ENCODE measurements at regions not wholly inside any gene's neighbourhood (a gene's known extent, or its start where the extent isn't known, plus 50 kb on each side); places are given as distances from the start of the nearest gene placed in this dataset.
A peak's percentile ranks its signal among the peaks of the same experiment; 100 is the strongest.
"Not testable (repeated sequence)": the region's sequence is repeated elsewhere in the genome, so short reads cannot be mapped to it uniquely, and the experiment has no call there.

DNA sequence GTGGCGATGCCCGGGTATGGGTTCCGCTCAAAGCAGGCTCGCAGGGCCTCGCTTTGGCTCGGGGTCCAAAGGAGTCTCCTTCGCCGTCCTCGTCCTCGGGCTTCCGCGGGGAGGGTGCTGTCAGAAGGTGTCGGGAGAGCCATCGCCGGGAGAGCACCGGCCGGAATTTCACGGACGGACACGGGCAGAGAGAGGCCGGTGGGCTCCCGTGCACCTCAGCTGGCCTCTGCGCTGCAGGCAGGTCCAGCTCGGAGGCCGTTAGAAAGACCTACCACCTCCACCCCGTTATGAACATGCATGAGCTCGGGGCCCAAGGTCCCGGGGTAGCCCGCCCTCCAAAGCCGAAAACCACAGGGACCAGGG lies 1846.0 kb upstream of the DEFB115 start:
- DNase-seq (ENCODE audit: low read depth in 2 of 3, low spot score in 2 of 3): not testable (repeated sequence)

DNA sequence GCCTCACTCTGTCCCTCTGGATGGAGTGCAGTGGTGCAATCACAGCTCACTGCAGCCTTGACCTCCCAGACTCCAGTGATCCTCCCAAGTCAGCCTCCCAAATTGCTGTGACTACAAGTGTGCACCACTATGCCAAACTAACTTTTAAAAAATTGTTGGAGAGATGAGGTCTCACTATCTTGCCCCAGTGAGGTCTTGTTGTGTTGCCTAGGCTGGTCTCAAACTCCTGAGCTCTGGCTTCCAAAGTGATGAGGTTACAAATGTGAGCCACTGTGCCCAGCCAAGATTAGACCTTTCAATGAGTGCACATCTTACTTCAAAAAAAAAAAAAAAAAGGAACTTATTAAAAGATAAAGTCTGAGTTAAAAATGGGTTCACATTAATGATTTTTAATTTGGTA lies 1838.1 kb upstream of the DEFB115 start:
- DNase-seq (ENCODE audit: low read depth in 2 of 3, low spot score in 2 of 3): no peak

GRCh38 chr20:29427201-29428060 lies 1830.0 kb upstream of the DEFB115 start:
- no peak for DNase-seq (ENCODE audit: low read depth in 2 of 3, low spot score in 2 of 3)

DNA sequence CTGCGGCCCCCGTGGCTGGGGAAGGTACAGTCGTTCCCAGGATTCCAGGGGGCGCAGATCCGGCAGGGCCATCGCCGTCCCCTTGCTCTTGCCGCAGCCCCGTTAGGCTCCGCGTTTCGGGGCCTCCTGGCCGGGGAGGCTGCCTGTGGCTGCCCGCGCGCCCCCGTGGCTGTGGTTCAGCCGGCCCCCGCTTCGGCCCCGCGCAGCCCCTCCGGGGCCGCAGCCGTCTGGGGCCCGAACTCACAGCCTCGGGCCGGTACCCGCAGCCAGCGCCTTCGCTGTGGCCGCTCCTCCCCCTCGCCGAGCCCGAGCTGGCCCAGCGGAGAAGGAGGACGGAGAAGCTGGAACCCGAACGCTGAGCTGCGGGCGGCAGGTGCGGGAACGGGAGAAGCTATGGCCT lies 1826.9 kb upstream of the DEFB115 start:
- no peak for DNase-seq (ENCODE audit: low read depth in 2 of 3, low spot score in 2 of 3)

- not testable (repeated sequence) for DNase-seq (ENCODE audit: low read depth in 2 of 3, low spot score in 2 of 3)
Measured at GRCh38 chr20:29440721-29441120, 1816.7 kb upstream of the DEFB115 start.

DNA sequence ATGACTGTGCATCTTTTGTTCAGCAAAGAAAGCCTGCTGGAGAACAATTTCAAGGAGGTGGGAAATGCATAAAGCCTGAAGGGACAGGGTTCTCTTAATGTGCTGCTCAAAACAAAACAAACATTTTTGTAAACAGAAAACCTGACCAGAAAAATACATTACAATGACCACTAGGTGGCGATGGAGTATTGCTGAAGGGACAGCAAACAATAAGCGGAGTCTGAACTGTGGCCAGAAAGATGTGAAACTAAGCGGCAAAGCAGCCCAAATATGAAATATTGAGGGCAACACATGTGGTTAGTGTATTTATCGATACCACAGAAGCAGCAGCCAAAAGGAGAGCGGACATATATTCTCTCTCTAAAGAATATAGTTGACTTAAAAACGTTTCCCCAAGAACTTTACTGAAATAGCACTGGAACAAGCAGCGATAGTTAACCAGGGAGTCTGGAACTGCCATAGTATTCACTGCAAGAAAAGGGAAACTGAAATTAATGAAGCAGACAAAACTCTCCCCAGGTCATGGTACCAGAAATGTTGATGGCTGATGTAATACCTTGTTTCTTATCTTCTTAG lies 1814.2 kb upstream of the DEFB115 start:
- DNase-seq (ENCODE audit: low read depth in 2 of 3, low spot score in 2 of 3): not testable (repeated sequence)

DNA sequence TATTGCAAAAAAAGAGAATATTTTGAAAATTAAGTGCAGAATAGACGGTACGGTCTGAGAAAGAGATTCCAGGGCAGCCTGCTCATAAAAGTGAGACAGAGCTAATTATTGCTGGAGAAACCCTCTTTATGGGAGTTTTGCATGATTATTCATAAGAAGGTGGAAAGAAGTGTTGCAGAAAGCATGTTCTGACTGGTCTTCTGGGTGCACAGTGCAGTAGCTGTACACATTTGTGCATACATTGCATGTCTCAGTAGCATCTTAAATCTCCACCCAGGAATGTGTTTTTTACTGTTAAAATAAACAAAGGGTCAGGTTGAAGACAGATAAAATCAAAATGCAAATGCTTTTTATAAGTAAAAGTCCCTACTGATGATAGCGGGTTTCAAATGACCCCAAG lies 1813.6 kb upstream of the DEFB115 start:
- no peak for DNase-seq (ENCODE audit: low read depth in 2 of 3, low spot score in 2 of 3)

- DNase-seq (ENCODE audit: low read depth in 2 of 3, low spot score in 2 of 3): not testable (repeated sequence)
Measured at GRCh38 chr20:29445050-29445907, 1812.2 kb upstream of the DEFB115 start.

DNA sequence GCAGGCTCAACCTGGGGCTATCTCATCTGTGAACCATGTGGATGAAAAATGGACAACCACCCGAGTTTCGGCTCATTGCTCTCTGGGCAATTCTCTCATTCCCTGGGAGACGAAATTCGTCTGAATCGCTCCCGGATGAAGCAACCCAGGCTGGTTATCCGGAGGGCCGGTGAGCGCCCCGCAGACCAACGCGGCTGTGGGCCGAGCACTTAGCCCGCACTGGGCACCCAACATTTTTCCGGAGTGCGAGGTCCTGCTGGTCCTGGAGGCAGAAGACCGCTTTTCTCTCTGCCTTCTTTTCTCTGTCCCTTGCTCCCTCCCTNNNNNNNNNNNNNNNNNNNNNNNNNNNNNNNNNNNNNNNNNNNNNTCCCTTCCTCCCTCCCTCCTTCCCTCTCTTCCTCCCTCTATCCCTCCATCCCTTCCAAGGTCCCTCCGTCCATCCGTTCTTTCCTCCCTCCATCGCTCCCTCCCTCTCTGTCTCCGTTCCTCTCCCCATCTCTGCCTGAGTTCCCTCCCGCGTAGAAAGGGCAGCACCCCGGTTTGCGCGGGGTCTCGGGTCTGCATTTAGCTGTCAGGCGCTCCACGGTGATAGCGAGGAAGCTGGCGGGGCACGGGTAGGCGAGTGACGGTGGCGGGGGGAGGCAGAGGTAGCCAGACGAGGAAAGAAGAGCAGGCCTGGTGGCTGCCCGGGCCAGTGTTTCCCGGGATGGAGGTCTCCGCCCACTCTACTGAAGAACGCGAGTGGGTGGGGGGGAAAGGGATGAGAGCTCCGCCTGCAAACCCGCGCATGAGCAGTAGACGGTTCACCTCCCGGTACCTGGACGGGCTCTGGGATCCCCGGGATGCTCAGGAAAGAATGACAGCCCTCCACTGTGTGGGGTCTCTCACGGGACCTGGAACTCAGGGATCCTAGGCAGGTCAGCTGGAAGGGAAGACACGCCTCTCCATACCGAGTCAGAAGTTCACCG lies 1809.7 kb upstream of the DEFB115 start:
- not testable (repeated sequence) for DNase-seq (ENCODE audit: low read depth in 2 of 3, low spot score in 2 of 3)

DNA sequence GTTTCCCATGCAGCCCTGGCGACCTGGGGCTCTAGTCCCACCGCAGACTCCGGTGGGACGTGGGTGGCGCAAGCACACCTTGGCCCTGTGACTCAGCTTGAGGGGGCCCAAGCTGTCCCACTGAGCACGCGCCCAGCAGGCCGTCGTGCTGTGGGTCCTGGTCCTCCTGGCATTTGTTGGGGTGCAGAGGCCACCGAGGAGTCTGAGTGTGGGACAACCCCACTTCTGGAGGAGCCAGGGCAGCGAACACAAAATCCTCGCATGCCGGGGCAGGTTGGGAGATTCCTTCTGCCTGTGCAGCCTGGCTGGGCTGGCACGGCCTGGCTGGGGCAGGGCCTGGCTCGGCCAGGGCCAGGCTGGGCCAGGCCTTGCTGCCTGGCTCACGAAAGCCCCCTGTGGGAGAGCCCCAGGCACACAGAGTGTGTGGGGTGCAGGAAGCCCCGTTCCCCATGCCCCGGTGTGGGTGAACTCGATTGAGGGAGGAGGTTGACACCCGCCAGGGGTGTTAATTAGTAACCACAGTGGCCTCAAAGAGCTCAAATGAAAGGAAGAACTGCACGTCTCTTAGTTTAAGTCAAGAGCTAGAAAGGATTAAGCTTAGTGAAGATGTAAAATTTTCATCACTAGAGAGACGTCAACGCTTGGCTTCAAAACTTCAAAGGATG lies 1808.5 kb upstream of the DEFB115 start:
- no peak for DNase-seq (ENCODE audit: low read depth in 2 of 3, low spot score in 2 of 3)

DNA sequence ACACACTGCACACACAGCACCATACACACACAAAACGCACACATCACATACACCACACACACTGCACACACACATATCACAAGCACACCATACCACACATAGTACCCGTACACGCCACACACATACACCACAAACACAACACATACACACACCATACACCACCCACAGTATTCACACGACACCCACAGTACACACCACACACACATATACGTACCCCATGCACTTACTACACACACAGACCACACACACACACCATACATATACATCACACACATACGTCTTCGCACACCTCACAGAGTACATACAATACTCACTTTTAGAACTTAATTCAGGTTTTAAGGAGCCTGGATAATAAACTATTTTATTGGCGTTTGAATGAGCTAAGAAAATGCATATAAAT lies 1805.3 kb upstream of the DEFB115 start:
- DNase-seq (ENCODE audit: low read depth in 2 of 3, low spot score in 2 of 3): no peak

DNA sequence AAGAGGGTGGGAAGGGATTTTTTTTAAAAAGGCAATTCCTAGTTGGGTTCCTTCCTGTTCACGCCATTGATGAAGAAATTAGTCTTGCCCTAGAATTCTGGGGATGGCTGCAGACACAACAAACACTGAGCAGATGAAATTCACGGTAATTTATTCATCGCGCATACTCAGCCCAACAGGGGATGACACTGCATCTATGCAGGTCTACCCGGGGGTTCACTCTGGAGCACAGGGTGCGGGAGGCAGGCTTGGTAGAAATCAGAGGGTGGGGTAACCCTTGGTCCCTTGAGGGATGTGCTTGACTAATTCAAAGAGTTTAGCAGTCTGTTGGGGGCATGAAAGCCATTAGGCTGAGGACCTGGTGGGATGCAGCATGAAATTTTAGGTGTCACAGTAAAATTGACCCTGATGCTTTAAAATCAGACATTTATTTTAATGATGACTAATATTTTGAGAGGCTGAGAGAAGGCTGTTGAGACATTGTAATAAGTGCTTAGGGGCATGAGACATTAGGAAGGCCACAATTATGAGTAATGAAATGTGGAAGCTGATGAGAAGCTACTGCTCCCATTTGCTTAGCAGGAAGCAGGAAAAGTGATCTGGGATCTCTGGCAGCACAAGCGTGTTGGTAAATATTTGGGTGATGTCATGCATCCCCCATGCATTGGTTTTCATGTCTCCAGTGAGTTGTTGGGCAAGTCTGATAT lies 1800.3 kb upstream of the DEFB115 start:
- not testable (repeated sequence) for DNase-seq (ENCODE audit: low read depth in 2 of 3, low spot score in 2 of 3)

- DNase-seq (ENCODE audit: low read depth in 2 of 3, low spot score in 2 of 3): no peak
Measured at GRCh38 chr20:29472606-29473005, 1784.9 kb upstream of the DEFB115 start.

- DNase-seq (ENCODE audit: low read depth in 2 of 3, low spot score in 2 of 3): not testable (repeated sequence)
Measured at GRCh38 chr20:29492840-29493239, 1764.6 kb upstream of the DEFB115 start.

- not testable (repeated sequence) for DNase-seq (ENCODE audit: low read depth in 2 of 3, low spot score in 2 of 3)
Measured at GRCh38 chr20:29496767-29497166, 1760.7 kb upstream of the DEFB115 start.

DNA sequence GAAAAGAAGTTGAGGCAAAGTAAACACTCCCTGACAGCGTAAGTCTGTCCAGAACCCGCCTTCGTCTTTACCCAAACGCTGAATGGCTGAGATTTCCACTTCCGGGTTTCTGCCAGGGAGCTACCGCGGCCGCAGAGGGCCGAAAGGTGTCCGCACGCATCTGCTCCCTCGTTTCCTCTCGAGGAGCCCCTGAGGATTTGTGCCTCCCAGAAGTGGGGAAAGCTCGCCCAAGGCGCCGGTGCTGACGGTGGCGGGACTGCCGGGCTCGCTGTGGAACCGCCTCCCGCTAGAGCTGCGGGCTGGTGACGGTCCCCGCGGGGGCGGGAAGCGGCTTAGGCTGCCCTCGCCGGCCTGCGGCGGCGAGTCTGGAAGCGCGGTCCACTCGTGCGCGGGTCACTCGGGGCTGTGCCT lies 1760.2 kb upstream of the DEFB115 start:
- DNase-seq (ENCODE audit: low read depth in 2 of 3, low spot score in 2 of 3): peak in 1 of 3 experiments; percentile 7

DNA sequence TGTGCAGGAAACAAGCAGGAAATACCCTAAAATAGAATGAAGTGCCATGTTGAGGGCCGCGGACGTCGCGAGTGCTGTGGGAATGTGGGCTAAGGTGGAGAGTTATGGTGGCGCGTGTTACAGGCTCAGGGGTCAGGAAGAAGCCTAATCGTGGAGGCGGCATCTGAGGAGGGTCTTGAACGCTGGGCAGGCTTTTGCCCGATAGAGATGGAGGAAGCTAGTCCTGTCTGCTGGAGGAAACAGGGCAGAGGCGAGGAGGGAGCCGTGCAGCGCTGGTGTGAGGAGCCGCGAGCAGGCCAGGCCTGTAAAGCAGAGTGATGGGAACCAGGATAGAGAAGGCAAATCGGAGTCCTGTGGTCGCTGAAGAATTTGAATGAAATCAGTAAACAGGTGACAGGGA lies 1759.8 kb upstream of the DEFB115 start:
- DNase-seq (ENCODE audit: low read depth in 2 of 3, low spot score in 2 of 3): not testable (repeated sequence)

- DNase-seq (ENCODE audit: low read depth in 2 of 3, low spot score in 2 of 3): not testable (repeated sequence)
Measured at GRCh38 chr20:29500738-29501137, 1756.7 kb upstream of the DEFB115 start.

DNA sequence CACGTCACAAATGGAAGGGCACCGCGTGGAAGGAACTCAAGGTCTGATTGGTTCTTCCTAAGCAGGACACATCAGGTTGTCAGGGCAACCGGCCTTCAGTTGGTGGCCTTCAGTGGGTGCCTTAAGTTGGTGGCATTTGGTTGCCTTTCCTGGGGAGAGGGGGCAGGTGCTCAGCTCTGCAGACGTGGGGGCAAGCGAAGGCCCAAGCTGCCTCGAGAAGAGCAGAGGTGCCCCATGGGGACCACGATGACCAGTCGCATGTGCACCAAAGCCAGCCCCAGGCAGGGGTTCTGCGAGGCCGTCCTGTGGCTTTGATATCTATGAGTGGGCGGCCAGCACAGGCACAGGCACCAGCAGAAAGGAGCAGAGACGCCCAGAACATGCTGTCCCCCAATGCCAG lies 1742.8 kb upstream of the DEFB115 start:
- DNase-seq (ENCODE audit: low read depth in 2 of 3, low spot score in 2 of 3): not testable (repeated sequence)
